HG03457 (cell line): ENCODE measurements at regions not wholly inside any gene's neighbourhood (a gene's known extent, or its start where the extent isn't known, plus 50 kb on each side); places are given as distances from the start of the nearest gene placed in this dataset.
"Not testable (repeated sequence)": the region's sequence is repeated elsewhere in the genome, so short reads cannot be mapped to it uniquely, and the experiment has no call there.

Experiments used
- ATAC-seq: cut with Tn5 transposase; IDR thresholded peaks from one replicate; pipeline ENCODE4 v1.9.1; 2021; ENCODE audit warnings: moderate number of reproducible peaks; ENCODE audit not compliant: unreplicated experiment

GRCh38 chr6:135604035-135604860 is 106.7 kb upstream of the AHI1 start:
- ATAC-seq, result no peak

DNA sequence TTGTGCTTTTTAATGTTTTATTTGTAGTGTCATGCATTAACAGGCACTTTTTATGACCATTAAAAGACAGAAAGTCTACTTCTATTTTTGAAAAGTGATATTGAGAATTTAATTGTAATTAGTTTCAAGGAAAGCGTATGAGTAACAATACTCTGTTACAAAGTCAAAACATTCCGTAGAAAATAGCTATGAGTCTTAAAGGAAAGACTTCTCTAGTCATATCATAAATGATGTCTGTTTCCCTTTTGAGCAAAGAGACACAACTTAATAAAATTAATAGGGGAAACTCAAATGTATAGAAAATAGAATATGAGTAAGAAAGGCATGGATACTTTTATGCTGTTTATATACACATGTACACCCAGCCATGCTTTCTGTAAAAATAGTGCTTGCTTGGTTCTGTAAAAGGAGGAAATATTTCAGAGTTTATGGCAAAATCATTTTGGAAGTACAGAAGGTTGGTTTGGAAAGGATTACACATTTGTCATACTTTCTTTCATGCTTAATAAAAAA is 107.8 kb upstream of the AHI1 start:
- ATAC-seq, result no peak

GRCh38 chr6:135606392-135606791 is 108.9 kb upstream of the AHI1 start:
- no peak for ATAC-seq

- ATAC-seq, result no peak
These were observed 110.5 kb upstream of the AHI1 start for GRCh38 chr6:135608031-135608430.

DNA sequence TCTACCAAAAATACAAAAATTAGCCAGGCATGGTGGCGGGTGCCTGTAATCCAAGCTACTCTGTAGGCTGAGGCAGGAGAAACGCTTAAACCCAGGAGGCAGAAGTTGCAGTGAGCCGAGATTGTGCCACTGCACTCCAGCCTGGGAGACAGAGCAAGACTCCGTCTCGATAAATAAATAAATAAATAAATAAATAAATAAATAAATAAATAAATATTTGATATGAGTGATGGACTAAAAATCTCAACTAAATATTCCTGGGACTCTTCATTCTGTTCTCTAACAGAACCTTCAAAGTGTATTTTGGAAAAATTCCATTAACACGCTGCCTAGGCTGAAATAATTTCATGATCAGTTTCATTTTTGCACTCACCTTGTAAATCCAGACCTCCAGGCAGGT is 112.7 kb upstream of the AHI1 start:
- ATAC-seq, result not testable (repeated sequence)

DNA sequence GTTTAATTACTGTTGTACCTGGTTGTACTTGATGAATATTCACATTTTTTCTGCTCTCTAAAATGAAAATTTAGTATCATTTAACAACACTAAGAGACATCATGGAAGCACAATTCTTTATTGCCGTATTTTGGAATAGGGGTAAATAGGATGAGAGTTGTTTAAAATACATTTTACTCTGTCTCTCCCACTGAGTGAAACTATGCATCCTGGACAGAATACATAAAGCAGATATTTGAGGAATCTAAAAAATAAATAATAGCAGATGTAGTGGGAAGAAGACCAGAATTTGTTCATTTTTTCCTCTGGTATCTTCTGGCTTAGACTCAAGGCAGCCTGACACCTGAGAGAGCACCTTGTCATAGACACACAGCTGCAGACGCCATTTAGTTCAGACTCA is 119.1 kb upstream of the AHI1 start:
- ATAC-seq, result no peak

DNA sequence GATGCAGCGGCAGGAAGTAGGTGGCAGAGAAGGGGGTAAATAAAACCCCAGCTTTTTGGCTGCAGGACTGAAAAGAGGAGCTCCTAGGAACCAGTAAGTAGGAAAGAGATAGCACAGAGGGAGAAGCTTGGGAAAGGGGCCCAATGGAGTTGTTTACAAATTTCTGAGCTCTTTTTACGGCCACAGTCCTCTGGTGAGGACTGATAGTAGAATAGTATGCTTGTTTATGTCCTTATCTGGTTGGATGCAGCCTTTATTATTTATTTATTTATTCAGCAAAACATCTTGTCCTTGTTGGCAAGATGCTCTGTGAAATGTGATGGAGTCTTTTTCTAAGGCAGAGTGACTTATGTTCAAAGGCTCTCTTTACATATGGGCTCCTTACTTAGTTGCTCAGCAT is 119.7 kb upstream of the AHI1 start:
- no peak for ATAC-seq

GRCh38 chr6:135622081-135622480 is 124.5 kb upstream of the AHI1 start:
- no peak for ATAC-seq

GRCh38 chr6:135623979-135624378 is 126.4 kb upstream of the AHI1 start:
- no peak for ATAC-seq

- no peak for ATAC-seq
These were observed 127.1 kb upstream of the AHI1 start for GRCh38 chr6:135624402-135625295.

DNA sequence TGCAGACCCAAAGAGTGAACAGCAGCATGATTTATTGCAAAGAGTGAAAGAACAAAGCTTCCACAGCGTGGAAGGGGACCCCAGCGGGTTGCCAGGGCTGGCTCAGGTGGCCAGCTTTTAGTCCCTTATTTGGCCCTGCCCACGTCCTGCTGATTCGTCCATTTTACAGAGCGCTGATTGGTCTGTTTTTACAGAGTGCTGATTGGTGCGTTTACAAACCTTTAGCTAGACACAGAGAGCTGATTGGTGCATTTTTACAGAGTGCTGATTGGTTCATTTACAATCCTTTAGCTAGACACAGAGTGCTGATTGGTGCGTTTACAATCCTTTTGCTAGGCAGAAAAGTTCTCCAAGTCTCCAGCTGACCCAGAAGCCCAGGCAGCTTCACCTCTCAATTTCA is 128.5 kb upstream of the AHI1 start:
- not testable (repeated sequence) for ATAC-seq

GRCh38 chr6:135627092-135627715 is 129.7 kb upstream of the AHI1 start:
- ATAC-seq, result no peak

- ATAC-seq, result no peak
These were observed 133.3 kb upstream of the AHI1 start for GRCh38 chr6:135630789-135631376.

- no peak for ATAC-seq
These were observed 134.3 kb upstream of the AHI1 start for GRCh38 chr6:135631821-135632220.

DNA sequence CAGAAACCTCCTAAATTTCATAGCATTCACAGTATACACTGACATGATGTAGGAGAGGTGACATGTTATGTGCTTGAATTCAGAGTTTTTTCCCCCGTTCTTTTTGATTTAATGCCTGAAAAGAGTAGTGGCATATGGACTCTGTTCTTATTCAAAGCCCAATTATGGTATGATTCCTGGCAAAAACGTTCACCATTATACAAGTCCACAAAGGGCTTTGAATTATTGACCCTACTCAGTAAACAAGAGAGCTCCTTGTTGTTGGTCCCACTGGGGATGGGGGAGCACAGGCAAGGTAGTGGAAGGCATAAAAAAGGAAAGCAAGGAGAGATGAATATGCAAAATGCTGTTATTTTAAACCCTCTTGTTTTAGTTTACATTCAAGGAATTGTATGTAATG is 136.0 kb upstream of the AHI1 start:
- no peak for ATAC-seq

DNA sequence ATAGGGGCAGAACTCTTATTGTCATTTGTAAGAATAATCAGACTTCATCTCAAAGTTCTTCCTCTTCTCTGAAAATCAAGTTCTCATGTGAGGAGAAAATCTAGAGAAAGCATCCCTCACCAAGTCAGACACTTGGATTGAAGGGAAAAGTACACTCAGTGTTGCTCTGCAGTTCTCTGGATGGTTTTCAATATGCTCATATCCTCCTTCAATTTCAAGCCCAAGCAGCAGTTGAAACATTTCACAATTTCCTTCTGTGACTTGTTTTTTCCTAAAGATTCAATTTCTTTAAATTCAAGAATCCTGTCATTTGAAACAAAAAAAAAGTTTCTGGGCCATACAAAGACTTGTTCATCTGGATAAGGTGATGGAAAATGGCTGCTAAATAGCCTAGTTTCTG is 140.2 kb upstream of the AHI1 start:
- no peak for ATAC-seq

- no peak for ATAC-seq
These were observed 140.6 kb upstream of the AHI1 start for GRCh38 chr6:135638108-135638507.

DNA sequence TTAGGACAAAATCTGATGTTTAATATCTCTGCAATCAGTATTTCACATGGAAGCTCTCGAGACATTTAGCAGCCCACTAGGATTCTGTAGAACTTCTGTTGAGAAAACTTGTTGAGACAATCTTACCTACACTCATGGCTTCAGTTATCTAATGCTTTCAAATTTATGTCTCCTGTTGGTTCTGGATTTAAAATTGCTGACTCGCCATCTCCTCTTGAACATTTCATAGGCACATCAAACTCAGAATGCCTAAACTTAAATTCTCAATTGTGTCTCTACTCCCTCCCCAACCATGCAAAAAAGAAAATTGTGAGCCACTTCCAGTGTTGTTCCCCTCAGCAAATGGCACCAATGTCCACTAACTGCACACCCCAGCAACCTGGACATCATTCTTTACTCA is 142.5 kb upstream of the AHI1 start:
- ATAC-seq, result no peak

DNA sequence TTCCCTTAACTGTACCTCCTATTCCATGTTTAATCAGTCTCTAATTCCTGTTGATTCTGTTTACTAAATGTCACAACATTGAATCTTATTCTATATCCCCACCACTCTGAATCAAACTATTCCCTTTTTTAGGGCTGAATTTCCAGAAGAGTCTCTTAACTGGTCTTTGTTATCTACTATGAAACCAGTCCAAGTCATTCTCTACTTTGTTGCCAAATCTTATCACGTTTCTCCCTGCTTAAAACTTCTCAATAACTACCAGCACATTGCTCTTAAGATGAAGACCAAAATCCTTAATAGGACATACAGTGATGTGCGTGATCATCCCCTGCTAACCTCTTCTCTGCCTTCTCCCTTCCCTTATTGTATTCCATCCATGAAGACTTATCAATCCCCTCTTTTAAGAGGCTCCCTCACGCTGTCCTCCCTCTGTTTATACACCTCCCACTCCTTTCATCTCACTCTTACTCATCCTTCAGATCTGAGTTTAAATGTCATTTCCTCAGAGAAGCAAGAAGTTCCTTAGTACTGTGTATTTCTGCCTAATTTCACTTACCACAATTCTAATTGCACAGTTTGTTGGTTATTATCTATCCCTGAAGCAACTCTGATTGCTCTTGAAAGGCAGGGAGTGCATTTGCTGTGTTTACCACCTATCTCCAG is 143.0 kb upstream of the AHI1 start:
- no peak for ATAC-seq

- no peak for ATAC-seq
These were observed 145.4 kb upstream of the AHI1 start for GRCh38 chr6:135642912-135643311.
